Nephron (organoid): ENCODE measurements at regions not wholly inside any gene's neighbourhood (a gene's known extent, or its start where the extent isn't known, plus 50 kb on each side); places are given as distances from the start of the nearest gene placed in this dataset.

Source experiments
- H3K27ac Mint-ChIP-seq, 3 experiments: 2 replicates each; pipeline ENCODE4 v1.8.0; 2020; ENCODE audit warnings: mixed read lengths in 3 of 3, mild to moderate bottlenecking in 2 of 3, moderate library complexity in 1 of 3
- H3K27me3 Mint-ChIP-seq: 2 replicates; pipeline ENCODE4 v1.8.0; 2021; ENCODE audit warnings: low read depth, mild to moderate bottlenecking, moderate library complexity, mixed read lengths
- H3K36me3 Mint-ChIP-seq: 2 replicates; pipeline ENCODE4 v1.8.0; 2020; ENCODE audit warnings: low read depth, mixed read lengths
- H3K4me1 Mint-ChIP-seq: 2 replicates; pipeline ENCODE4 v1.8.0; 2020; ENCODE audit warnings: mixed read lengths
- H3K4me3 Mint-ChIP-seq, 3 experiments: 2 replicates each; pipeline ENCODE4 v1.8.0; 2020; ENCODE audit warnings: mild to moderate bottlenecking in 3 of 3, mixed read lengths in 3 of 3, moderate library complexity in 2 of 3
- H3K9me3 Mint-ChIP-seq: 2 replicates; pipeline ENCODE4 v1.8.0; 2020; ENCODE audit warnings: mixed read lengths
- CTCF ChIP-seq, 3 experiments: fragments of 200-600 bp; sonication (generic); IDR thresholded peaks; one replicate each; pipeline ENCODE4 v1.5.0; 2021; ENCODE audit warnings: antibody characterized with exemption in 3 of 3; ENCODE audit not compliant: unreplicated experiment in 3 of 3

- H3K4me1 Mint-ChIP-seq: no peaks in the 10 kb centered on the region
- H3K27me3 Mint-ChIP-seq: peaks cover 20% of the 10 kb centered on the region
- H3K4me3 Mint-ChIP-seq: no peak overlapping the region
- no peaks in the 10 kb centered on the region for H3K36me3 Mint-ChIP-seq
- TF ChIP-seq CTCF (IDR thresholded peaks at IDR 0.05; ENCODE audit: unreplicated experiment in 3 of 3): no peak
- no peak overlapping the region for H3K27ac Mint-ChIP-seq
- peaks cover 8% of the 10 kb centered on the region for H3K9me3 Mint-ChIP-seq
Observed at GRCh38 chr20:43778375-43778774, 51.6 kb upstream of the GTSF1L start.

- Mint-ChIP-seq H3K36me3 (no peaks in the 10 kb centered on the region), H3K4me1 (no peaks in the 10 kb centered on the region), H3K27ac (no peak overlapping the region), H3K27me3 (peaks cover 29% of the 10 kb centered on the region), H3K9me3 (peaks cover 12% of the 10 kb centered on the region), H3K4me3 (no peak overlapping the region)
- no peak for TF ChIP-seq CTCF (IDR thresholded peaks at IDR 0.05; ENCODE audit: unreplicated experiment in 3 of 3)
Observed at GRCh38 chr20:43776691-43777090, 49.9 kb upstream of the GTSF1L start.
